ENCODE measurements at regions not wholly inside any gene's neighbourhood (a gene's known extent, or its start where the extent isn't known, plus 50 kb on each side); places are given as distances from the start of the nearest gene placed in this dataset.

GRCh38 chr18:41501848-41502247 is 453.2 kb upstream of the PIK3C3 start:
- TF ChIP-seq YY1 (IDR thresholded peaks at IDR 0.05; ENCODE audit: insufficient read depth, insufficient read length) (no peak), SUZ12 (IDR thresholded peaks at IDR 0.05; ENCODE audit: extremely low read depth, insufficient read depth, insufficient read length) (no peak)

Data from NT2/D1 (cell line).